ENCODE measurements at regions not wholly inside any gene's neighbourhood (a gene's known extent, or its start where the extent isn't known, plus 50 kb on each side); places are given as distances from the start of the nearest gene placed in this dataset.
"Not testable (repeated sequence)": the region's sequence is repeated elsewhere in the genome, so short reads cannot be mapped to it uniquely, and the experiment has no call there.

- DNase-seq (ENCODE audit: low read depth), result not testable (repeated sequence)
These were observed 73.5 kb upstream of the ZNF644 start for GRCh38 chr1:91095321-91095720.

GRCh38 chr1:91092503-91092902 is 70.7 kb upstream of the ZNF644 start:
- no peak for DNase-seq (ENCODE audit: low read depth)

GRCh38 chr1:91091812-91092211 is 70.0 kb upstream of the ZNF644 start:
- no peak for DNase-seq (ENCODE audit: low read depth)

GRCh38 chr1:91080650-91081049 is 58.8 kb upstream of the ZNF644 start:
- no peak for DNase-seq (ENCODE audit: low read depth)

- DNase-seq (ENCODE audit: low read depth), result no peak
These were observed 57.0 kb upstream of the ZNF644 start for GRCh38 chr1:91078859-91079258.

GRCh38 chr1:91076834-91077233 is 55.0 kb upstream of the ZNF644 start:
- DNase-seq (ENCODE audit: low read depth), result no peak

GRCh38 chr1:91075233-91076135 is 53.6 kb upstream of the ZNF644 start:
- DNase-seq (ENCODE audit: low read depth), result no peak

- no peak for DNase-seq (ENCODE audit: low read depth)
These were observed 51.5 kb upstream of the ZNF644 start for GRCh38 chr1:91073299-91073698.

GRCh38 chr1:91071838-91072237 is 50.0 kb upstream of the ZNF644 start:
- no peak for DNase-seq (ENCODE audit: low read depth)

All from amniotic epithelial cell (primary cell).